Naive thymus-derived CD4-positive, alpha-beta T cell (primary cell): ENCODE measurements at regions not wholly inside any gene's neighbourhood (a gene's known extent, or its start where the extent isn't known, plus 50 kb on each side); places are given as distances from the start of the nearest gene placed in this dataset.

Experiments used
- ATAC-seq: fragments of 150-1000 bp; cut with Tn5 transposase; 2 replicates; pipeline ENCODE4 v1.10.0; 2021; ENCODE audit warnings: mild to moderate bottlenecking, moderate library complexity
- CTCF ChIA-PET: fragments of 350-600 bp; sonication (Branson Sonifier 250); formaldehyde crosslinking; loops from one replicate; lab custom pipeline; 2021; ENCODE audit warnings: antibody characterized with exemption; lab: Charles Lee
- POLR2A ChIA-PET: fragments of 350-600 bp; sonication (Branson Sonifier 250); formaldehyde crosslinking; loops from one replicate; lab custom pipeline; 2021; ENCODE audit warnings: antibody characterized with exemption, inconsistent platforms; lab: Charles Lee
- DNase-seq, 9 donors: peaks; one replicate each; pipeline versions ENCODE4 v3.0.0 to v3.0.0-alpha.2; 2020 to 2022; ENCODE audit warnings: mixed read lengths in 1 of 9
- H3K27ac ChIP-seq: one replicate; pipeline ENCODE4 v1.7.0; 2013; ENCODE audit warnings: mild to moderate bottlenecking, low read depth, low read length, moderate library complexity
- H3K27me3 ChIP-seq, 2 donors: one replicate each; pipeline ENCODE4 v1.7.0; 2013; ENCODE audit warnings: low read length in 2 of 2, mild to moderate bottlenecking in 2 of 2, moderate library complexity in 2 of 2; ENCODE audit not compliant: control insufficient read depth in 2 of 2, insufficient read depth in 2 of 2
- H3K36me3 ChIP-seq, 3 experiments: 1 replicate in 2 of 3; 2 replicates in 1 of 3; pipeline ENCODE4 v1.7.0; 2013; ENCODE audit warnings: low read length in 3 of 3, mild to moderate bottlenecking in 3 of 3, moderate library complexity in 1 of 3; ENCODE audit not compliant: insufficient read depth in 3 of 3, control insufficient read depth in 2 of 3
- H3K4me1 ChIP-seq, 2 donors: one replicate each; pipeline ENCODE4 v1.7.0; 2013; ENCODE audit warnings: low read length in 2 of 2, mild to moderate bottlenecking in 2 of 2, moderate library complexity in 1 of 2; ENCODE audit not compliant: control insufficient read depth in 2 of 2, insufficient read depth in 2 of 2
- H3K4me3 ChIP-seq: 2 replicates; pipeline ENCODE4 v1.7.0; 2013; ENCODE audit warnings: mild to moderate bottlenecking, low read length
- H3K9me3 ChIP-seq, 3 experiments: 1 replicate in 2 of 3; 2 replicates in 1 of 3; pipeline ENCODE4 v1.7.0; 2013; ENCODE audit warnings: low read length in 3 of 3; ENCODE audit not compliant: control insufficient read depth in 2 of 3
- H3K27ac Mint-ChIP-seq, 9 donors: one replicate each; pipeline ENCODE4 v1.8.0; 2020 to 2022; ENCODE audit warnings: mixed read lengths in 9 of 9, mild to moderate bottlenecking in 8 of 9, moderate library complexity in 5 of 9, inconsistent platforms in 2 of 9
- H3K27me3 Mint-ChIP-seq, 5 donors: one replicate each; pipeline ENCODE4 v1.8.0; 2021 to 2022; ENCODE audit warnings: mixed read lengths in 5 of 5, mild to moderate bottlenecking in 1 of 5
- H3K36me3 Mint-ChIP-seq, 5 donors: one replicate each; pipeline ENCODE4 v1.8.0; 2020 to 2022; ENCODE audit warnings: mixed read lengths in 5 of 5, mild to moderate bottlenecking in 3 of 5, inconsistent platforms in 1 of 5
- H3K4me1 Mint-ChIP-seq, 7 donors: one replicate each; pipeline ENCODE4 v1.8.0; 2020 to 2022; ENCODE audit warnings: mixed read lengths in 7 of 7, mild to moderate bottlenecking in 3 of 7, inconsistent platforms in 1 of 7
- H3K4me3 Mint-ChIP-seq, 10 donors: one replicate each; pipeline ENCODE4 v1.8.0; 2020 to 2022; ENCODE audit warnings: mild to moderate bottlenecking in 10 of 10, mixed read lengths in 10 of 10, moderate library complexity in 6 of 10, inconsistent platforms in 2 of 10
- H3K9me3 Mint-ChIP-seq, 11 donors: one replicate each; pipeline ENCODE4 v1.8.0; 2020 to 2022; ENCODE audit warnings: mixed read lengths in 11 of 11, mild to moderate bottlenecking in 4 of 11, inconsistent platforms in 1 of 11, moderate library complexity in 1 of 11
- intact Hi-C, 2 donors: fragments of 100-400 bp; cut with micrococcal nuclease; formaldehyde crosslinking; loops; one replicate each; pipeline ENCODE4 v1.15.1; 2023

GRCh38 chr3:148197061-148197460, 500.6 kb upstream of the AGTR1 start:
- H3K4me1 ChIP-seq, result no peaks in the 10 kb centered on the region
- Mint-ChIP-seq H3K36me3 (no peaks in the 10 kb centered on the region), H3K27me3 (no peaks in the 10 kb centered on the region), H3K4me3 (no peak overlapping the region), H3K27ac (no peak overlapping the region), H3K9me3 (peaks cover 5 to 26% (median 8%) of the 10 kb centered on the region in 11 donors), H3K4me1 (no peaks in the 10 kb centered on the region)
- no peaks in the 10 kb centered on the region for H3K9me3 ChIP-seq
- no peaks in the 10 kb centered on the region for H3K36me3 ChIP-seq
- H3K4me3 ChIP-seq, result no peak overlapping the region
- POLR2A ChIA-PET, result no interaction called here
- no peaks in the 10 kb centered on the region for H3K27me3 ChIP-seq
- ATAC-seq, result no peak
- no peak for DNase-seq
- H3K27ac ChIP-seq, result no peak overlapping the region
- intact Hi-C loops, result no loop called here
- CTCF ChIA-PET, result no interaction called here

- intact Hi-C loops, result no loop called here
- CTCF ChIA-PET, result no interaction called here
- POLR2A ChIA-PET, result no interaction called here
Observed at GRCh38 chr3:148202386-148202785, 495.3 kb upstream of the AGTR1 start.

GRCh38 chr3:148203297-148204010, 494.2 kb upstream of the AGTR1 start:
- intact Hi-C loops, result no loop called here
- ChIA-PET CTCF (no interaction called here), POLR2A (no interaction called here)
- Mint-ChIP-seq H3K4me3 (no peak overlapping the region), H3K36me3 (no peaks in the 10 kb centered on the region), H3K9me3 (peaks cover 1 to 19% (median 6%) of the 10 kb centered on the region in 11 donors), H3K27me3 (no peaks in the 10 kb centered on the region), H3K27ac (no peak overlapping the region), H3K4me1 (no peaks in the 10 kb centered on the region)
- no peaks in the 10 kb centered on the region for H3K9me3 ChIP-seq
- H3K4me3 ChIP-seq, result no peak overlapping the region
- DNase-seq, result no peak
- no peak for ATAC-seq
- no peaks in the 10 kb centered on the region for H3K36me3 ChIP-seq
- no peaks in the 10 kb centered on the region for H3K4me1 ChIP-seq
- no peaks in the 10 kb centered on the region for H3K27me3 ChIP-seq
- no peak overlapping the region for H3K27ac ChIP-seq

More at GRCh38 chr3:148202386-148202785, 495.3 kb upstream of the AGTR1 start:
- Histone ChIP-seq H3K36me3 (no peaks in the 10 kb centered on the region), H3K4me3 (no peak overlapping the region), H3K27me3 (no peaks in the 10 kb centered on the region), H3K9me3 (no peaks in the 10 kb centered on the region), H3K4me1 (no peaks in the 10 kb centered on the region), H3K27ac (no peak overlapping the region)
- Mint-ChIP-seq H3K4me3 (no peak overlapping the region), H3K9me3 (peaks cover 1 to 17% (median 7%) of the 10 kb centered on the region in 11 donors), H3K27me3 (no peaks in the 10 kb centered on the region), H3K36me3 (no peaks in the 10 kb centered on the region), H3K4me1 (no peaks in the 10 kb centered on the region), H3K27ac (no peak overlapping the region)
- ATAC-seq, result no peak
- no peak for DNase-seq

- POLR2A ChIA-PET, result no interaction called here
- no peak overlapping the region for H3K27ac Mint-ChIP-seq
Observed at GRCh38 chr3:148204131-148204530, 493.6 kb upstream of the AGTR1 start.

GRCh38 chr3:148205977-148206376, 491.7 kb upstream of the AGTR1 start:
- ATAC-seq, result no peak
- CTCF ChIA-PET, result no interaction called here
- no peak overlapping the region for H3K4me3 Mint-ChIP-seq
- DNase-seq, result no peak
- H3K27me3 ChIP-seq, result no peaks in the 10 kb centered on the region
- no peaks in the 10 kb centered on the region for H3K4me1 Mint-ChIP-seq
- H3K27me3 Mint-ChIP-seq, result no peaks in the 10 kb centered on the region
- no peaks in the 10 kb centered on the region for H3K4me1 ChIP-seq
- no peaks in the 10 kb centered on the region for H3K36me3 ChIP-seq
- POLR2A ChIA-PET, result no interaction called here
- intact Hi-C loops, result no loop called here
- H3K9me3 Mint-ChIP-seq, result peaks cover 0 to 12% (median 2%) of the 10 kb centered on the region in 11 donors
- no peak overlapping the region for H3K27ac Mint-ChIP-seq
- H3K36me3 Mint-ChIP-seq, result no peaks in the 10 kb centered on the region
- no peak overlapping the region for H3K27ac ChIP-seq
- no peaks in the 10 kb centered on the region for H3K9me3 ChIP-seq
- H3K4me3 ChIP-seq, result no peak overlapping the region

More at GRCh38 chr3:148204131-148204530, 493.6 kb upstream of the AGTR1 start:
- Mint-ChIP-seq H3K36me3 (no peaks in the 10 kb centered on the region), H3K9me3 (peaks cover 1 to 22% (median 6%) of the 10 kb centered on the region in 11 donors), H3K4me1 (no peaks in the 10 kb centered on the region), H3K4me3 (no peak overlapping the region), H3K27me3 (no peaks in the 10 kb centered on the region)
- DNase-seq, result no peak
- CTCF ChIA-PET, result no interaction called here
- H3K27me3 ChIP-seq, result no peaks in the 10 kb centered on the region
- intact Hi-C loops, result no loop called here
- H3K4me1 ChIP-seq, result no peaks in the 10 kb centered on the region
- H3K9me3 ChIP-seq, result no peaks in the 10 kb centered on the region
- no peaks in the 10 kb centered on the region for H3K36me3 ChIP-seq
- H3K4me3 ChIP-seq, result no peak overlapping the region
- no peak overlapping the region for H3K27ac ChIP-seq
- no peak for ATAC-seq

- H3K27ac Mint-ChIP-seq, result no peak overlapping the region
- POLR2A ChIA-PET, result no interaction called here
- no peaks in the 10 kb centered on the region for H3K27me3 Mint-ChIP-seq
- H3K9me3 Mint-ChIP-seq, result peaks cover 0 to 11% (median 2%) of the 10 kb centered on the region in 11 donors
- no peak overlapping the region for H3K27ac ChIP-seq
- CTCF ChIA-PET, result no interaction called here
- no peak for ATAC-seq
- intact Hi-C loops, result no loop called here
- H3K36me3 ChIP-seq, result no peaks in the 10 kb centered on the region
- H3K4me1 ChIP-seq, result no peaks in the 10 kb centered on the region
- H3K36me3 Mint-ChIP-seq, result no peaks in the 10 kb centered on the region
- no peaks in the 10 kb centered on the region for H3K9me3 ChIP-seq
- DNase-seq, result no peak
- no peaks in the 10 kb centered on the region for H3K27me3 ChIP-seq
- H3K4me3 ChIP-seq, result no peak overlapping the region
- H3K4me3 Mint-ChIP-seq, result no peak overlapping the region
- no peaks in the 10 kb centered on the region for H3K4me1 Mint-ChIP-seq
Observed at GRCh38 chr3:148206446-148206845, 491.3 kb upstream of the AGTR1 start.

GRCh38 chr3:148208975-148209374, 488.7 kb upstream of the AGTR1 start:
- Histone ChIP-seq H3K9me3 (no peaks in the 10 kb centered on the region), H3K4me3 (no peak overlapping the region), H3K27ac (no peak overlapping the region), H3K27me3 (no peaks in the 10 kb centered on the region), H3K4me1 (no peaks in the 10 kb centered on the region), H3K36me3 (no peaks in the 10 kb centered on the region)
- ChIA-PET POLR2A (no interaction called here), CTCF (no interaction called here)
- no peak overlapping the region for H3K27ac Mint-ChIP-seq
- no peaks in the 10 kb centered on the region for H3K4me1 Mint-ChIP-seq
- H3K4me3 Mint-ChIP-seq, result no peak overlapping the region
- intact Hi-C loops, result no loop called here
- no peak for ATAC-seq
- no peak for DNase-seq
- no peaks in the 10 kb centered on the region for H3K27me3 Mint-ChIP-seq
- H3K9me3 Mint-ChIP-seq, result peaks cover 0 to 11% (median 3%) of the 10 kb centered on the region in 11 donors
- H3K36me3 Mint-ChIP-seq, result no peaks in the 10 kb centered on the region
